ENCODE measurements at regions not wholly inside any gene's neighbourhood (a gene's known extent, or its start where the extent isn't known, plus 50 kb on each side); places are given as distances from the start of the nearest gene placed in this dataset.
"Not testable (repeated sequence)": the region's sequence is repeated elsewhere in the genome, so short reads cannot be mapped to it uniquely, and the experiment has no call there.

DNA sequence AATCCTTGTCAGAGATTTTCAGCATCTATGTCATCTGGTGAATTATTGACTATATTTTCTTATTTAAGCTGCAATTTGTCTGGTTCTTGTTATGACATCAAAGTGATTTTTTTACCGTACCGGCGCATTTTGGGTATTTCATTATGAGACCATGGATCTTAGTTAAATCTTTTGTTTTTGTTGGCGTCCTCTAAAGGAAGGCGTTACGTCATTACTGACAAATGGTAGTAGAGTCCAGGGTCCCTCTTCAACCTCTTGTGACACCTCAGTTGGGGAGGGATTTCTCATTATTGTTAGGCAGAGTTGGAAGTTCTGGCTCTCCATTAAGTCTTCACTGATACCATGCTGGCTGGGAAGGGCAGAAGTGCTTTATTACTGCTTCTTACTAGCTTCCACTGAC, 175.8 kb upstream of the MMADHC start:
- no peak for DNase-seq (ENCODE audit: low read depth)

DNA sequence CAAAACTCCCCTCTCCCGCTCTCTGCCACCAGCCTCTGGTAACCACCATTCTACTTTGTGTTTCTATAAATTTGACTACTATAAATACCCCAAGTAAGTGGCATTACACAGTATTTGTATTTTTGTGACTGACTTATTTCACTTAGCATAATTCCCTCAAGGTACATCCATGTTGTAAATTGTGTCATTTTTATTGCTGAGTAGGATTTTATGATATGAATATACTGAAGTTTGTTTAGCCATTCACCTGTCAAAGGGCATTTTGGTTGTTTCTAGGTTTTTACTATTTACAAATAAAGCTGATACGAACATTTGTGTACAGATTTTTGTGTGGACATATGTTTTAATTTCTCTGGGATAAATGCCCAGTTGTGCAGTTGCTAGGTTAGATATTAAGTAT, 174.0 kb upstream of the MMADHC start:
- no peak for DNase-seq (ENCODE audit: low read depth)

GRCh38 chr2:149759382-149759781, 171.8 kb upstream of the MMADHC start:
- not testable (repeated sequence) for DNase-seq (ENCODE audit: low read depth)

DNA sequence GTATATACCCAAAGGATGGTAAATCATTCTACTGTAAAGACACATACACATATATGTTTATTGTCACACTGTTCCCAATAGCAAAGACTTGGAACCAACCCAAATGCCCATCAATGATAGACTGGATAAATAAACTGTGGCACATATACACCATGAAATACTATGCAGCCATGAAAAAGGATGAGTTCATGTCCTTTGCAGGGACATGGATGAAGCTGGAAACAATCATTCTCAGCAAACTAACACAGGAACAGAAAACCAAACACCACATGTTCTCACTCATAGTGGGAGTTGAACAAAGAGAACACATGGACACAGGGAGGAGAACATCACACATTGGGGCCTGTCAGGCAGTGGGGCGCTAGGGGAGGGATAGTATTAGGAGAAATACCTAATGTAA, 167.1 kb upstream of the MMADHC start:
- DNase-seq (ENCODE audit: low read depth), result not testable (repeated sequence)

DNA sequence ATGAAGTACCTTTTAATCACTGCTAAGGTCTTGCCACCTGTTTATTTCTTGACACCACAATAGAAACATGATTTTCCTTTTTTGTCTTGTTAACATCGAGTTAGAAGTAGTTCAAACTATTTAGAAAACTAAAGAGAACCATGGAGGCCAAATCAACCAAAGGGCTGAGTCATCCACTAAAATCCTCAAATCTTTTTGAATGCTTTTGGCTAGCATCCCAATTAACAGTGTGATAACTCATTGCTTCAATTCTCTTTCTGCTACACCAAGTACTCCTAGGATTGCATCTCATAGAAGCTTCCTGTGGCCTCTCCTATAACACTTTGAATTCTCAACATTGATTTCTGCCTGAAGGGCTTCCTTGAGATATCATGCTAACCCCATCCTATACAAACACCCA, 159.9 kb upstream of the MMADHC start:
- no peak for DNase-seq (ENCODE audit: low read depth)

GRCh38 chr2:149745396-149746230, 158.0 kb upstream of the MMADHC start:
- DNase-seq (ENCODE audit: low read depth), result no peak

DNA sequence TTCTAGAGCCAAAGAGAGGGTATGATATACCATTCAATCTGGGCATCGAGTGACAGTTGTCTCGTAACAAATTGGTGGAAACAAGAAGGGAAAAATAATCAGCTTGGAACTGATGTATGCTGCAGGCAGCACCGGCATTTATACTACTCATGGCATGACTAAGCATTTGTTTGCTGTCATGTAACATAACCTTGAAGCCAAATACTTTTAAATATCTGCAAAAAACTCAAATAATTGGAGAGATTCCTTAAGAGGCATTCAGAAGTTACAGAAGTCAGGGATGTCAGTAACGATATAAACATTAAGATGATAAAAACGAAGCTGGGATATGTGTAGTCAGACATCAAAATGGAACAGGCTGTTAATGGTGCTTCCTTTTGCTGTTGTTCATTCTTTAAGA, 157.3 kb upstream of the MMADHC start:
- DNase-seq (ENCODE audit: low read depth), result no peak

DNA sequence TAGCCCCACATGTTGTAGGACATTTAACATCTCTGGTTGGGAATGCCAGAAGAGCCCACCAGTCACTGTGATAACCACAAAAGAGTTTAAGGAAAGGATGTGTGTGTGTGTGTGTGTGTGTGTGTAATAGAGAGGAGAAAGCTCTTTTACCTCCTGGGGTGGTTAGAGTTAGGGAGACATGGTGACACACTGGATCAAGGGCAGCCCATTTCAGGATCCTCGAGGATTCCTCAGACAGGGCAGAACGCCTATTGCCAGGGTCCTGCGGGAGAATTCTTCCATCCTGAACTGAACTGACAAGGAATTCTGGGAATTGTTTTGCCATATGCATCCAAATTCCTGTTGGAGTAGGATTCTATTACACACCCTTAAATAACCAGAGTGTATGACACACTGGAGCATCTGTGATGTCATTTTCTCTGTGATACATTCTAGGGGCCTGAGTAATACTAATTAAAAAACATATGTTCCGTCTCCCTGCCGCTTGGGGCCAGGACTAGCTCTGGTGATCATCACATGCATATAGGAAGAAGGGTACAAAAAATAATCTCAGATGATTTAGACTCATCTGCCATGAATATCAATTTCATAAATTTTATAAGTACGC, 156.4 kb upstream of the MMADHC start:
- peak; percentile 79 for DNase-seq (ENCODE audit: low read depth)

DNA sequence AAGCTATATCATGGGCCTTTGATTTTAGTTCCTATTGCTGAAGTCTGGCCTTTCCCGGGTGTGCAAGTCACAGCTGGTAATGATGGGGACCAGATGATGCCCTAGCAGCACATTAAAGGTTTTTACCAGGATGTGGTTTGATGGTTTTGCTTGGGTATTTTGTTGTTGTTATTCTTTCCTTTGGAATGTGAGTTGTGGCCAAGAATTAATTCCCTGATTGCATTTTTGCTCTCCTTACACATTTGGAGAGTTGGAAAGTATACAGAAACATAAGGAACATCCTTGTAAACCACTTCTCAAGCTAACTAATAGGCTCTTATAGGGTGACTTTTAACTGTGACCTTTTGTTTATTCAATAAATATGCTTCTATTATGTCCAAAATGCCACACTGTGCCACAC, 154.1 kb upstream of the MMADHC start:
- DNase-seq (ENCODE audit: low read depth), result peak; percentile 77

- no peak for DNase-seq (ENCODE audit: low read depth)
Observed at GRCh38 chr2:149740490-149740889, 152.9 kb upstream of the MMADHC start.

DNA sequence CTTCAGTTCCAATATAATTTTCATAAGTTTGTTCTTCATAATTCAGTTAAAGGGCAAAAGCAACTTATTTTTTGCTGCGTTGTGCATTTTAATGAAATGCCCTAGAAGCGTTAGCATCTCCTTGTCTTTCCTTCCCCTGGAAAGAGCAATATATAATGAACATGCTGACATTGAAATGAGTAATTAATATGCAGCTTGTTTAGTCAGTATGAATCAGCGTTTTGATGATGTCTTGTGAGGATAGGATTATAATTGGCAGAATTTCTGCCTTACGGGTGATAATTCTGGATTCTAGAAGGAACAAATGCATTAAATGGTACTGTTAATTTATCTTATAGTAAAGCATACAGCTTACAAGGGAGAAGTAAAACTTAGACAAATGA, 152.3 kb upstream of the MMADHC start:
- no peak for DNase-seq (ENCODE audit: low read depth)

DNA sequence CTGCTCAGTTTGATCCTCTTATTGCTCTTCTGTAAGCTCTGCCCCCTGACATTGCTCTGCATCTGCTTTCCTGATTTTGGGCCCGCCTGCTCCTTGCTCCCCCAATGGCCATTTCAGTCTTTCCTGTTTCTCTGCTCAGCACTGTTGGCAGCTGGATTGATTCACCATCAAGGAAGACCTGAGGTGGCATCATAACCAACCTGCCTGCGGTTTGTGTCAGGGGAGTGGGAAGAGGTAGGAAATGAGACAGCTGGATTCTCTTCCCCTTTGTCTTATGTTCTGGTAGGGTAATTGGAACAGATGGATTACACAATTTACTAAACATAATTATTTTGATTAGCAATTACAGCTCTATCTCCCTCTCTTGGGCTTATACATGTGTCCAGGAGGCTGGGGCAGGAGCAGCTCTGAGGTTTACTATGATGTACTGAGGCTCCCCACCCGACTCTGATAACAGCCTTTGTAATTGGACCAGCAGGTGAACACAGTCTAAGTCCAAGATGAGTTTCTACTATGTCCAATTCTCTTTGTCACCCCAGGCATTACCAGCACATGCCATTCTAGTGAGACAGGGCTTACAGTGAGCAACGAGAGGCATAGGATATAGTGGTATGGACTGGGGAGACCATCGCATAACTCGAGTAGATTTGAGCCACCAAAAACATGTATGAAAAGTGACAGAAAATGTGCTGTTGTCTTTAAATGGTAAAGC, 151.8 kb upstream of the MMADHC start:
- DNase-seq (ENCODE audit: low read depth), result no peak

DNA sequence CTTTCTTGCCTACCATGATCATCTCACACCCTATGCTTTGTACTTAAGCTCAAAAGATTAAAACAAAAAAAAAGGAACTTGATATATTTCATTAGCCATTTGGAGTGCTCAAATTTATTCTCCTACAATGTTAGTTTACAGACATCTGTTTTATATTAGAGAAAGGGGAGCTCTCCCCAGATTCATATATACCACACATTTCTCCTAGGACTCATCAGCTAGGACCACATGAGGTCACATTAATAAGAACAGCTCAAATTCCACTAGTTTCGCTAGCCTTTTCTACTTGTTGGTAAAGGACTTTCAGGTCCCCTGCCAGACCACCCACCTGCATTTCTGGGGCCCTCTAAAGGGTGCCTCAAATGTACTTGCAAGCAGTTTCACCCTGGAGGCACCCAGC, 151.2 kb upstream of the MMADHC start:
- DNase-seq (ENCODE audit: low read depth), result no peak

DNA sequence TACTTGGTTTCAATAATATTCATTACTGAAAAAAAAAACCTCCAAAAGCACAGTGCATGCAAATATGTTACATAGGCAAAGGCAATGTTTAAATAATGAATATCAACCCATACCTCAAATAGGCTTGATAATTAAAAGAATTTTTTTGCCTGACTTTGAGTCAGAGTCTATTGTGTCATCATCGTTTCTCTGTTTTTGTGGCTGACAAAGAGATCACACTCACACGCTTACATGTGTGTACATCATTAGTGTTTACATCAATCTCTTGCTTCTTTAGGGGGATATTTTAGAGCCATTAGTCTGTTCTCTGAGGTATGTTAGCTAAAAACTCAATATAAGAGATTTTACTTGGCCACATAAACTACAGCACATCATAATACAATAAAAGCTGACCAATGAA, 150.3 kb upstream of the MMADHC start:
- no peak for DNase-seq (ENCODE audit: low read depth)

DNA sequence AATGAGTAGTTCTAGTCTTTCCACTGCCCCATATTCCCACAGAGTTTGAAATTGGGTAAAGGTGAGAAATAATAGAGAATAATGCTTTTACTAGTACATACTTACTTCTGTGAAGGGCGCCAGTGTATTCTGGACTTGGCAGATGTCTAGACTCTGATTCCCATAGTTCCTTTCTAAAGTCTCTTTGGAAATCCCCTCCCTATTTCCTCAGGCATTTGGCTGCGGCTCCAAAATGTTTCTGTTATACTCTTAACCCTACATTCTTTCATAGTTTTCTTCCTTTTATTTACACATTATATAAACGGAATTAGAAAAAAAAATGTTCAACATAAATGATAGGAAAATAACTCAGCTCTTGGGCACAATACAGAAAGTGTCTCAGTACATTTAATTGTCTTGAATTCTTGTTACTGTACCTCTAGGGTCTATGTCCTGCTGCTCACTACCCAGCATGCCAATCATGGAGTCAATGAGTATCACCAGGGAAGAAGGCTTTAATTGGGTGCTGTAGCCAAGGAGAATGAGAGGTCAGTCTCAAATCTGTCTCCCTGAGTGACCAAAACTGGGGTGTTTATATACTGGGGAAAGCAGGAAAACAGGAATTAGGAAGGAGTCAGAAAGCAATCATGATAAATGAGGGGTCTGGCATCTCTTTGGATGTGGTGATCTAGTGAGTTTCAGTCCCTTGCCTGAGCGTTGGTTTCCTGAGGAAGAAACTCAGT, 147.8 kb upstream of the MMADHC start:
- no peak for DNase-seq (ENCODE audit: low read depth)

DNA sequence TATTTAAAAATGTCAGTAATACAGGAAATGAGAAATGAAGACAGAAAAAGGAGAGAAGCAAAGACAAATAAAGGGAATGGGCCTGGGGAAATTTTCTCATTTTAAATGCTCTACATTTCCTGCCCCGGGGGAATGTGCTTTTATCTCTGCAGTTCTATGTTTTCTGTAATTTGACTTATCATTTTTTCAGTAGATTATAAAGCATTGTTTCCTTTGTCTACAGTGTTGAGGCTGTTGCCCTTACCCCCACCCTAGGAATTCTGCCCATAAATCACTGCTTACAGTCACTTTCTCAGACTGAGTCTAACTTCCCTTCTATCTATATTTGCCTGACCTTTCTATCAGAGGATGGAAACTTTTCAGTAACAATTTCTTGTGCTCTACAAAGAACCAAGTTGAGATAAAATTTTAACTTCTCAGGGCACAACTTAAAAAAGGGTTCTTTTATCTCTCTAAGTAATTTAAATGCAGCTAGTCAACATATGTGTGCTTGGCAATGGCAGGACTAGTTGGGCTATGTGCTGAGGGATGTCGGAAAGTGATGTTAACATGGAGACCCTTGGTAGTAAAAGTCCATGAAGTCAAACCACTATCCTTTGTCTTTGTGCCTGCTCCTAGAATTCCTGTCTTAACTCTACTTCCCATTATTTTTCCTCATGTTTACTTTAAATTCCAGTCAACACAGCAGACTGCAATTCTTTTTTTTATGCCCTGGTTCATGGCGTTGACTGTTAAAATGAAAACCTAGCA, 146.5 kb upstream of the MMADHC start:
- peak; percentile 72 for DNase-seq (ENCODE audit: low read depth)

DNA sequence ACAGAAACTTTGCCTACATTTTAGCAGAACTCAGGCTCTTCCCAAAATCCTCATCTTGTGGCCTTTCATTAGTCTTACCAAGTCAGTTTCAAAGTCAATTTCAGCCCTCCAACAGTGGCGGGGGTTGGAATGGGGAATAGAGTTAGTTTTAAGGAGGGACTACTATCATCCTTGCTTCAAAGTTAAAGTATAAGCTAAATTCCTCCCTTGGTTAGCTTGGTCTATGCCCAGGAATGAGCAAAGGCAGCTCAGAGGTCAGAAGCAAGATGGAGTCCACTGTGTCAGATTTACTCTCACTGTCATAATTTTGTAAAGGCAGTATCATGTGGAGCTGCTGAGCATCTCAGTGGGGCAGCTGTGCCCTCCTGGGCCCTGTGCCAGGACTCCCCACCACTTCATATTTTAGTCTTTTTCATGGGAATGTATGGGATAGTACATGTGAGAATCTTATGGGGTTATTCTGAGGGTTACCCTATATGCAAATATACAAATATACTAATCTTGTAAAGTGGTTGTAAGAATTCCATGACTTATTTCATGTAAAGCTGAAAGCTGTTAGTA, 145.2 kb upstream of the MMADHC start:
- DNase-seq (ENCODE audit: low read depth), result no peak

GRCh38 chr2:149732001-149732685, 144.6 kb upstream of the MMADHC start:
- peak; percentile 83 for DNase-seq (ENCODE audit: low read depth)

DNA sequence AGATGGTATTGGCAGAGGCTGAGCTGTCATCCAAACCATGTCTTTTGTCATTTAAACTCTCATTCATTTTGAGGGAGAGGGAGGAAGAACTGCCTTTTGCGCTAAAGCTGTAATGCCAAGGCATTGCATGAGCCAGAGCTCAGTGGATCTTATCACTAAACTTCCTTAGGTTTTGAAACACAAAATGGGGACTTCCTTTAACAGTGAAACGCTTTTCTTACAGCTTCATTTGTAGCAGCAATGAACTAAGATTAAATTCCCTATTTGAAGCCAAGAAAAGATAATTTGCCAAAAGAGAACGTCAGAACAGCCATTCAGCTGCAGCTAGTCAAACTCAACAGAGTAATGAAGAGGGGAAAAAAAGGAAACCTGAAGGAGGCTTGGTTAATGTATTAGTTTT, 143.5 kb upstream of the MMADHC start:
- no peak for DNase-seq (ENCODE audit: low read depth)

GRCh38 chr2:149729586-149729985, 142.0 kb upstream of the MMADHC start:
- no peak for DNase-seq (ENCODE audit: low read depth)

Measured in HT1080 (cell line).